ENCODE measurements at regions not wholly inside any gene's neighbourhood (a gene's known extent, or its start where the extent isn't known, plus 50 kb on each side); places are given as distances from the start of the nearest gene placed in this dataset.

DNA sequence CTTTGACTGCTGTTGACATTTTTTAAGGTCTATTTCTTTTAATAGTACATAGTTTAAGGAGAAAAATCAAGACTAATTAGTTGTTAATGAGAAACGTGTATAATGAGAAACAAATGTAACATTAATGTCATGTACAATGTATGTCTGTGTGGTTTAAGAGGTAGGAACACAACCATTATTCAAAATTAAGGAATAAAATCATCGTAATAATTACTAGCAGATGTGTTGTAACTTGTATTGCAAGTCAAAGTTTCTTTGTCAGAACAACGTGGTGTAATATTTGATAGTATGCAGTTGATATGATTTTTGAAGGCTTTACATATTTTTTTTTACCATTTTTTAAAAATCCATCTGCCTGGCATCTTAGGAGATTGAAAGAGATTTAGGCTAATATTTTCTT lies 120.2 kb upstream of the ARRDC3 start:
- no TSS peak for BruUV-seq (replicated peaks)
- ChIA-PET RAD21 (ENCODE audit: unreplicated experiment) (no interaction called here), SMC1A (ENCODE audit: uncharacterized antibody, unreplicated experiment) (no interaction called here), CTCF (no interaction called here), POLR2A (no interaction called here)
- Histone ChIP-seq H3K27ac (ENCODE audit: control insufficient read depth, insufficient read depth) (no peak overlapping the region), H3K4me1 (ENCODE audit: control insufficient read depth, insufficient read depth, low read length) (no peaks in the 10 kb centered on the region), H3K9ac (ENCODE audit: control insufficient read depth, insufficient read depth, low read length) (no peak overlapping the region), H3K4me2 (ENCODE audit: control insufficient read depth, insufficient read depth) (no peak overlapping the region), H3K4me3 (no peak overlapping the region), H4K20me1 (ENCODE audit: control insufficient read depth, insufficient read depth) (no peaks in the 10 kb centered on the region), H3K79me2 (ENCODE audit: control insufficient read depth, insufficient read depth, low read length) (no peaks in the 10 kb centered on the region), H2AFZ (ENCODE audit: control insufficient read depth, low read depth, low read length) (no peak overlapping the region), H3K9me3 (replicated peaks; ENCODE audit: control insufficient read depth, insufficient read depth, low read length) (no peaks in the 10 kb centered on the region), H3K36me3 (ENCODE audit: control insufficient read depth in 2 of 2, insufficient read depth in 2 of 2, low read length in 1 of 2) (no peaks in the 10 kb centered on the region), H3K27me3 (replicated peaks in 1 of 2; ENCODE audit: control insufficient read depth in 2 of 2, insufficient read depth in 2 of 2, low read length in 1 of 2) (no peaks in the 10 kb centered on the region)
- FAIRE-seq, result no peak
- in situ Hi-C loops (cut with MboI) (no loop called here), intact Hi-C loops (cut with micrococcal nuclease; ENCODE audit: unreplicated experiment) (loop anchor here (5.0 to 10.0 kb wide), 2 partner anchors 139 to 421 kb away; no protein-coding TSS in a partner anchor)
- ATAC-seq, result no peak
- 2% methylated on average over 3 of the region's 3 CpGs for WGBS (ENCODE audit: insufficient coverage, insufficient replicate concordance, low lambda C conversion rate, missing lambda C conversion rate)
- no peak for DNase-seq (ENCODE audit: low read depth, low spot score)
- TF ChIP-seq SPI1 (IDR thresholded peaks at IDR 0.05; ENCODE audit: borderline replicate concordance, insufficient read depth, low read depth, low read length) (no peak), RBBP5 (conservative IDR thresholded peaks at IDR 0.05) (no peak), ZBTB40 (IDR thresholded peaks at IDR 0.05; ENCODE audit: borderline replicate concordance) (no peak), STAT1 (conservative IDR thresholded peaks at IDR 0.05) (no peak), IRF4 (IDR thresholded peaks at IDR 0.05; ENCODE audit: low read depth, low read length) (no peak), CHD1 (IDR thresholded peaks at IDR 0.05; ENCODE audit: low read depth, low read length) (no peak), CEBPB (IDR thresholded peaks at IDR 0.05; ENCODE audit: borderline replicate concordance in 1 of 2, low read depth in 2 of 2, low read length in 2 of 2) (no peak), SIX5 (IDR thresholded peaks at IDR 0.05; ENCODE audit: low read depth, low read length, severe bottlenecking) (no peak), SUZ12 (IDR thresholded peaks at IDR 0.05; ENCODE audit: unreplicated experiment) (no peak), RB1 (IDR thresholded peaks at IDR 0.05; ENCODE audit: borderline replicate concordance) (no peak)
- TF ChIP-seq, protein P1, sequence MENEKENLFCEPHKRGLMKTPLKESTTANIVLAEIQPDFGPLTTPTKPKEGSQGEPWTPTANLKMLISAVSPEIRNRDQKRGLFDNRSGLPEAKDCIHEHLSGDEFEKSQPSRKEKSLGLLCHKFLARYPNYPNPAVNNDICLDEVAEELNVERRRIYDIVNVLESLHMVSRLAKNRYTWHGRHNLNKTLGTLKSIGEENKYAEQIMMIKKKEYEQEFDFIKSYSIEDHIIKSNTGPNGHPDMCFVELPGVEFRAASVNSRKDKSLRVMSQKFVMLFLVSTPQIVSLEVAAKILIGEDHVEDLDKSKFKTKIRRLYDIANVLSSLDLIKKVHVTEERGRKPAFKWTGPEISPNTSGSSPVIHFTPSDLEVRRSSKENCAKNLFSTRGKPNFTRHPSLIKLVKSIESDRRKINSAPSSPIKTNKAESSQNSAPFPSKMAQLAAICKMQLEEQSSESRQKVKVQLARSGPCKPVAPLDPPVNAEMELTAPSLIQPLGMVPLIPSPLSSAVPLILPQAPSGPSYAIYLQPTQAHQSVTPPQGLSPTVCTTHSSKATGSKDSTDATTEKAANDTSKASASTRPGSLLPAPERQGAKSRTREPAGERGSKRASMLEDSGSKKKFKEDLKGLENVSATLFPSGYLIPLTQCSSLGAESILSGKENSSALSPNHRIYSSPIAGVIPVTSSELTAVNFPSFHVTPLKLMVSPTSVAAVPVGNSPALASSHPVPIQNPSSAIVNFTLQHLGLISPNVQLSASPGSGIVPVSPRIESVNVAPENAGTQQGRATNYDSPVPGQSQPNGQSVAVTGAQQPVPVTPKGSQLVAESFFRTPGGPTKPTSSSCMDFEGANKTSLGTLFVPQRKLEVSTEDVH (IDR thresholded peaks at IDR 0.05; ENCODE audit: low read depth, partially characterized antibody), result no peak
- TF ChIP-seq, protein P2, sequence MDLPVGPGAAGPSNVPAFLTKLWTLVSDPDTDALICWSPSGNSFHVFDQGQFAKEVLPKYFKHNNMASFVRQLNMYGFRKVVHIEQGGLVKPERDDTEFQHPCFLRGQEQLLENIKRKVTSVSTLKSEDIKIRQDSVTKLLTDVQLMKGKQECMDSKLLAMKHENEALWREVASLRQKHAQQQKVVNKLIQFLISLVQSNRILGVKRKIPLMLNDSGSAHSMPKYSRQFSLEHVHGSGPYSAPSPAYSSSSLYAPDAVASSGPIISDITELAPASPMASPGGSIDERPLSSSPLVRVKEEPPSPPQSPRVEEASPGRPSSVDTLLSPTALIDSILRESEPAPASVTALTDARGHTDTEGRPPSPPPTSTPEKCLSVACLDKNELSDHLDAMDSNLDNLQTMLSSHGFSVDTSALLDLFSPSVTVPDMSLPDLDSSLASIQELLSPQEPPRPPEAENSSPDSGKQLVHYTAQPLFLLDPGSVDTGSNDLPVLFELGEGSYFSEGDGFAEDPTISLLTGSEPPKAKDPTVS (IDR thresholded peaks at IDR 0.05; ENCODE audit: low read depth, low read length), result no peak
- TF ChIP-seq, protein P3, sequence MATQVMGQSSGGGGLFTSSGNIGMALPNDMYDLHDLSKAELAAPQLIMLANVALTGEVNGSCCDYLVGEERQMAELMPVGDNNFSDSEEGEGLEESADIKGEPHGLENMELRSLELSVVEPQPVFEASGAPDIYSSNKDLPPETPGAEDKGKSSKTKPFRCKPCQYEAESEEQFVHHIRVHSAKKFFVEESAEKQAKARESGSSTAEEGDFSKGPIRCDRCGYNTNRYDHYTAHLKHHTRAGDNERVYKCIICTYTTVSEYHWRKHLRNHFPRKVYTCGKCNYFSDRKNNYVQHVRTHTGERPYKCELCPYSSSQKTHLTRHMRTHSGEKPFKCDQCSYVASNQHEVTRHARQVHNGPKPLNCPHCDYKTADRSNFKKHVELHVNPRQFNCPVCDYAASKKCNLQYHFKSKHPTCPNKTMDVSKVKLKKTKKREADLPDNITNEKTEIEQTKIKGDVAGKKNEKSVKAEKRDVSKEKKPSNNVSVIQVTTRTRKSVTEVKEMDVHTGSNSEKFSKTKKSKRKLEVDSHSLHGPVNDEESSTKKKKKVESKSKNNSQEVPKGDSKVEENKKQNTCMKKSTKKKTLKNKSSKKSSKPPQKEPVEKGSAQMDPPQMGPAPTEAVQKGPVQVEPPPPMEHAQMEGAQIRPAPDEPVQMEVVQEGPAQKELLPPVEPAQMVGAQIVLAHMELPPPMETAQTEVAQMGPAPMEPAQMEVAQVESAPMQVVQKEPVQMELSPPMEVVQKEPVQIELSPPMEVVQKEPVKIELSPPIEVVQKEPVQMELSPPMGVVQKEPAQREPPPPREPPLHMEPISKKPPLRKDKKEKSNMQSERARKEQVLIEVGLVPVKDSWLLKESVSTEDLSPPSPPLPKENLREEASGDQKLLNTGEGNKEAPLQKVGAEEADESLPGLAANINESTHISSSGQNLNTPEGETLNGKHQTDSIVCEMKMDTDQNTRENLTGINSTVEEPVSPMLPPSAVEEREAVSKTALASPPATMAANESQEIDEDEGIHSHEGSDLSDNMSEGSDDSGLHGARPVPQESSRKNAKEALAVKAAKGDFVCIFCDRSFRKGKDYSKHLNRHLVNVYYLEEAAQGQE (IDR thresholded peaks at IDR 0.05; ENCODE audit: low read depth, low read length), result no peak

All from GM12878 (cell line).